HG03159 (cell line): ENCODE measurements at regions not wholly inside any gene's neighbourhood (a gene's known extent, or its start where the extent isn't known, plus 50 kb on each side); places are given as distances from the start of the nearest gene placed in this dataset.
"Not testable (repeated sequence)": the region's sequence is repeated elsewhere in the genome, so short reads cannot be mapped to it uniquely, and the experiment has no call there.

Source experiments
- ATAC-seq: cut with Tn5 transposase; IDR thresholded peaks from one replicate; pipeline ENCODE4 v1.9.1; 2021; ENCODE audit warnings: mild to moderate bottlenecking, moderate library complexity; ENCODE audit not compliant: unreplicated experiment

- not testable (repeated sequence) for ATAC-seq
These were observed 111.5 kb upstream of the MRPS22 start for GRCh38 chr3:139232341-139232740.

- ATAC-seq, result no peak
These were observed 109.3 kb upstream of the MRPS22 start for GRCh38 chr3:139234491-139234890.

DNA sequence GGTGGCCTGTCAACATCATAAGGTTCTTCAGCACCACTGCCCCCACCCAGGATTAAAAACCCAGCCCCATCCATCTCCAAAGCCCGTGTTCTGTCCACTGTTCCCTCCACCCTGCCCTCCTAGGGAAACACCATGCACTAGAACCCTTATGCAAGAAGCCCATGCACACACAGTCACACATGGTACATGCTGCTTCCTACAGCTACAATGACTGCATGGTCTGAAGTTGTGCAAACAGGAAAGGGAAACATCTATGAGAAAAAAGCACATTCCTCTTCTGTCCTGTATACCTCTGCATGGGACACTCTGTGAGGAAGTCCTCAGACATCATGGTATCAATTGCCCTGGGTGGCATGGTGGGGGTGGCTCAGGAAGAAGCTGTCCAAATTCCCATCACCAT lies 108.6 kb upstream of the MRPS22 start:
- ATAC-seq, result no peak

DNA sequence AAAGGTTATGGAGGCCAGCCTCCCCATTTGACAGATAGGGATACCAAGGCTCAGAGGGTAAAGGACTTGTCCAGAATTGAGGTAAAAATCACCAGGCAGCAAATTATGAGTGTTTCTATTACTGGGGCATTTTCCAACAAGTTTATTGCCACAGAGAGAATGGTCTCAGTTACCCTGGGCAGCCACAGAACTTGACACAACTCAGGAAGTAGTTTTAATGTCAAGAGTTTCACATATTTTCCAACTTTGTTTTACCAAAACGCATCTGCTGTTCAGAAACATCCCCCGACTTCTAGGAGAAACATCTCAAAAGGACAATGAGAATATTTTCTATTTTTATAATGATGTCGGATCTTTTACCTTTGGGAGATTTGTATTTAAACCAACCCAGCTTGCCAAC lies 107.5 kb upstream of the MRPS22 start:
- no peak for ATAC-seq

DNA sequence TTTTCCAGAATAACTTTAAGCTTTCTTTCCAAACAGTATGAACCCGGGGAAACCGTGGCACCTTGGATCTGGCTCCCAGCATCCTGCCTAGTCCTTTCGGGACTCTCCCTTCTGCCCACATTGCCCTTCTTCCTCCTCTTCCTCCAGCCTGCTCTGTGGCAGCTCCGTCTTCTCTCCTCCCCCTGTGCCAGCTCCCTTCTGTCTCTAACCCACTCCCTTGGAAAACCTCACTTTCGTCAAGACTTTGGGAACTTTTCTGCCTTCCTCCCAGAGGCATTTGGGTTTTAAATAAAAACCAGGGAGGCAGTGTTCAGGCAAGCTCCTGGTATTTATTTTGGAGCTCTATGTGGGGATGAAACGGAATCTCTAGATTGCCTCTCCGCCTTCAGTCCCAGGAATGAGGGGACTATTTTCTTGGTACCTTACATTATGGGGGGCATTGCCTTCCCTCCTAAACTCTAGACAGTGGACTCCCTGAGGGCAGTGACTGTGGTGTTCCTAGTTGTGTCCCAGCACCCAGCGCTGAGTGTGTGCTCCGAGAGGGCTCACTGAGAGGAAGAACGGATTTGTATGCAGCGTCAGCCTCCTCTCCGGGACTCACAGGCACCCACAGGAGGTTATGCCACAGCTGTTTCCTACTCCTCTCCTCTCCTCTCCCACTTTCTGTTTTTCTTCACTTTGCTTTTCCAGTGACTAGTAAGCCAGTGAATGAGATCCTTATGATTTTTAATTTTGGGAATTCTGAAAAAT lies 105.4 kb upstream of the MRPS22 start:
- ATAC-seq, result no peak

- no peak for ATAC-seq
These were observed 104.3 kb upstream of the MRPS22 start for GRCh38 chr3:139239550-139239949.

DNA sequence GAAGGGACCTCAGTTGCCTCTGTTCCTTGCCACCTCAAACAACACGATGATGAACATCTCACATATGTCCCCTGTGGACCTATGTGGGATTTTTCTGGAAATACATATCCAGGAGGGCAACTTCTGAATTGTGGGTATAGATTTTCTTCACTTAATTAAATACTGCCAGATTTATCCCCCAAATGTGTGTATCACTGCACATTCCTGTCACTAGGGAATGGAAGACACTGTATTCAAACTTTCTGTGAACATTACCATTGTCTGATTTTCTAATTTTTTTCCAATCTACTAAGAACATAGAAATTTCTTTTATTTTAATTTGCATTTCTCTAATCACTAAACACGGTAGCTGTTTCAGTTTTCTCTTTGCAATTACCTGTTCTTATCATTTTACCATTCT lies 102.0 kb upstream of the MRPS22 start:
- ATAC-seq, result no peak

- ATAC-seq, result no peak
These were observed 100.1 kb upstream of the MRPS22 start for GRCh38 chr3:139243710-139244109.

- no peak for ATAC-seq
These were observed 95.1 kb upstream of the MRPS22 start for GRCh38 chr3:139248593-139249255.

DNA sequence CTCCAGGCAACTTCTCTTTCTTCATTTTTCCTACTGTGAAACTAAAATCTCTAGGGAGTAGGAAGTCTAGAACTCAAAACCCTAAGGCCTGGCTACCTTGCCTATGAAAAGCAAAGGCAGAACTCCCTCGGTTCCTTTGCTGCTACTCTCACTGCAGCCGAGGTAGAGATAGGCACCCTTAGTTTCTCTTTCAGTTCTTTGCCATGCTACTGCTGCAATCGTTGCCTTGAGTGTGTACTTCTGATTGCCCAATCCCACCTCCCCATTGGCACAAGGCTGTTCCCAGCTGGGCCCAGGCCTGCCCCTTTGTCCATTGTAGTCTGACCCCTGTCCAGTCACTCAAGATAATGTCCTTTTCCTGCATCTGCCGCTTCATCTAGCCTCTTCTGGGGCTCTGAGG lies 92.3 kb upstream of the MRPS22 start:
- ATAC-seq, result no peak

DNA sequence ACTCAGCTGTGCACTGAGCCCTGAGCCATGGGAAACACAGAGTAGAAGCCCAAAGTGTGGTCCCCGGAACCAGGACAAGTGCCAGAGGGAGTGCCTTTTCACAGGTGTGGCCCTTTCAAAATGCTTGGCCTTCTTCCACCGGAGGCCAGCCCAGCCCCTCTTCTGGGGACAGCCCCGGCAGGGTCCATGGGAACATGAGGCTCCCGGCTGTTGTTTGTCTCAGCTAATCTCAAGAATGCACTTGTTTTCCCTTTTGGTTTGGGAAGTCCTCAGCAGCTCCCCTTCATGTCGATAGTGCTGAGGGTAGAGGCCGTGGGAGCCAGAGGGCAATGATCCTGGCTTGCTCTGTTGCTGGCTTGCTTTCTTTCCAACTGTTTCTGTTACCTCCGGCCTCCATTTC lies 91.1 kb upstream of the MRPS22 start:
- ATAC-seq, result no peak

DNA sequence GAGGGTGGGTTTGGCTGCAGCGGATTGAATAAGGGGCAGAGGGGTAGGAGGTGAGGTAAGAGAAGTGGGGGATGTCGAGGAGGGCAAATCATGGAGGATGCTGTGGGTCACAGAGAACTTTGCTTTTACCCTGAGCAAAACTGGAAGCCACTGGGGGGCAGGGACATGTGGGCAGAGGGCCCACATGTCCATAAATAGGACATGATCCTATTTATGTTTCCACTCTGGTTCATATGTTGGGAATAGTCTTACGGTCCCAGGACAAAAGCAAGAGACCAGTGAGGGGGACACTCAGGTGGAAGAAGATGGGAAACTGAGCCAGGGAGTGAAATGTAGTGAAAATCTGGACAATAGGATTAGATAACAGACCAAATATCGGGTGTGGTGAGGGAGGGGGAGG lies 85.5 kb upstream of the MRPS22 start:
- no peak for ATAC-seq

DNA sequence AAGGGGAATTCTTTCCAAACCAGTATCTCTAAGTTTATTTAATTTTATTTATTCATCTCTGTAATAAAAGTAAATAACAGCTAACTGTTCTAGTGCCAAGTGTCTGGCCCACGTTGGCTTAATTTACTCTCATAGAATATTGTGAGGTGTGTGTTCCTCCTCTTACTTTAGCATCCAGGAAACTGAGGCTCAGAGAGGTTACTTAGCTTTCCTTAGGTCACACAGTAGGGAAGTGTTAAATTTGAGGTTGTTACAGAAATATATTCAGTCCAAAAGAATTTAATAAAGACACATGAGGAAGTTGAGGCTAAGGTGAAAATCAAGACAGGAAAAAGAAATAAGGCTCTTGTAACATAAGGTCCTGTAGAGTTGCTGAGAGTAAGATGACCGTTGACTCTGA lies 84.4 kb upstream of the MRPS22 start:
- ATAC-seq, result no peak

DNA sequence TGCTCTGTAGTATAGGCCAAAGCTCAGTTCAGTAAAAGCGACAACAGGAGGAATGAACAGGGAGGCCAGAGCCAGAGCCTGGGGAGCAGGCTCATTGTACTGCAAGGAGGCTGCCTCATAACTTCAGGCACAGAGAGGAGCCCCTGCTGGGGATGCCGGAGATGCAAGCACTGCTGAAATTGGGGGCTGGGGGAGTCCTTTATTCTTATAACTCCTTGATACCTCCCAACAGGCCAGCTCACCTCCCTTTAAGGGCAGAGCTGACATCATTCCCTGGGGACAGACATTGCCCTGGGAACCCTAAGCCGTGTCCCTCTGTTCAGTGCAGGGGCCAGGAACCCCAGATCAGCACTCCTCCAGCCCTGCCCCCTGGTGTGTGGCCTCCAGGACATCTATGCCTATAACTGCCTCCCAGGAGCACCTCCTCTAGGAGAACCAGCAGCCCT lies 83.8 kb upstream of the MRPS22 start:
- no peak for ATAC-seq

DNA sequence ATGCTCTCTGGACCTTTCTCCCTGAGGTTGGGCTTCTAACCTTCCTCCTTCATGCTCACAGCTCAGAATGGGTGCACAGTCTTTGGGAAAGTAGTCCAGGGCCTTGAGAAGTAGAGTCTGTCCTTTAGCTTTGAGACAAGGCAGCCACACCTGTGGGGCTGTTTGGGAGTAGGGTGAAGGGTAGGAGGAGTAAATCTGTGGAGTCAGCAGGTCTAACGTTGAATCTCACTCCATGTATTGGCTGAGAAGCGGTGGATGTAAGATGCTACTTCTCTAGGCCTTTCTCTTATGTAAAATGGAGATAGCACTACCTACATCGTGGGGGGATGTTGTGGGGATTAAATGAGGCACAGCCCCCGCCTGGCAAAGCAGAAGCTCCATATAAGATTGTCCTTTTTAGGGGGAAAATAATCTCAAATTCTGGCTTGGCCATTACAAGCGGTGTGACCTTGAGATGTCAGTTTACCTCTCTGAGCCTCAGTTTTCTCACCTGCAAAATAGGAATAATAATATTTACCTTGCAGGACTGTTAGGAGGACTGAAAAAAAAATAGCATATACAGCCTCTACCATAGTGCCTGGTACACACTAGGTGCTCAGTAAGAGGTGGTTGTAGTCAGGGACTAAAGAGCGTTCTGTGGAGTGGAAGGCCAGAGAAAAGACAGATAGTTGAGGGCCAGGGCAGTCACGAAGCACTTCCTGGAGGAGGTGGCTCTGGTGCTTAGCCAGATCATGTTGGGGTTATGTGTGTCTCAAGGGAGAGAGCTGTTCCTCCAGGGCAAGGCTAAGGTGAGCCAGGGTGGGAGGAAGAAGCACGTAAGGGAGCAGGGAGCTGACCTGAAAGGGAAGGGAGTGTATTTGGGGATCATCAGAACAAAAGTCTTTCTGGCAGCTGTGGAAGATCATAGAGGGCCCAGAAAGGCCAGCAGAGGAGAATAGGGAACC lies 82.8 kb upstream of the MRPS22 start:
- no peak for ATAC-seq

DNA sequence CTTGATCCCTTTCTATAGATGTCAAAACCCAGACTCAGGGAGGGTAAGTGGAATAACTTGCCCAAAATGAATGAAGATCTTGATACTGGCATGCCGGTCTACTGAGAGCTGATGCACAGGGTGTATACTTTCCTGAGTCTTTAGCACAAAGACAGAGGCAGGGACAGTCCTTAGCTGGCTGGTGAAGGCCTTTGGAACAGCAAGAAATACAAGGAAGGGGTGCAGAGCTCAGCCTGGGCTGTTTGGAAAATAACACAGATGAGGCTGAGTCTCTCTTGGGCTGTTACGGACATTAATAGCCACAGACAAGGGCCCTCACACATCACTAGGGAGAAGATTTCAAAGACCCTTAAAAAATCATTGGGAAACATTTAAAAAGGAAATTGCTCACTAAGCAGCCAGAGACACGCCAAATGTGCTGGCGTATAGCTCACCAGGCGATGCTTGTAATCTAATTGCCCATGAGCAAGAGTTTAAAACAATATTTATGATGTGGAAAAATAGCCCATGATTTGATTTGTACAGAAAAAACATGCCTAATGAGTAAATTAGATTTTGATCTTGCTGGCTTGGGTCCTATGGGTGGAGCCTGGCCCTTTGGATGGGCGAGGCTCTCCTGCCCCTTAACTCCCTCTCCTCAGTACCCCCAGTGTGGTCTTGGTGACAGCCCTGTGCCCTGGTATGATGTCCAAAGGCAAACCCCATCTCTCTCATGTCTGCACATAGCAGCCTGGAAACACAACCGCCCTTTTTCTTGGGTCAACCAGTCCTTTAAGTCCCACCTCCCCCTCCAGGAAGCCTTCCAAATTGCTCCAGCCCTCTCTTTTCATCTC lies 81.8 kb upstream of the MRPS22 start:
- no peak for ATAC-seq

DNA sequence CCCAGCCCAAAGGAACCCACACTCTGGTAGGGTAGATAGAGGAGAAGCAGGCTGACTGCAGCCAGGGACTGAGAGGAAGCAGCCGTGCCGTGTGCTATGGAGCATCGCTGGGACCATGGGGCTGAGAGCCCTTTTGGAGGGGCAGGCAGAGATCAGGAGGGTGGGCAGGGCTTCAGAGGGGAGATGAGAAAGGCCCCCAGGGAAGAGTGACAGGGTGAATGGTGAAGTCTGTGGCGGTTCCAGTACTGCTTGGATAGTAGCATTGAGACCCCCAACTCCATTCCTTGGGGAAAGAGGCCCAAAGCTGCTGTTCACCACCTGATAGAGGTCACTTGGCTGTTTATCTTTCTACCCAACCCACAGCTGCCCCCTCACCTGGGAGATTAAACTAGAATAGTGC lies 80.0 kb upstream of the MRPS22 start:
- no peak for ATAC-seq

DNA sequence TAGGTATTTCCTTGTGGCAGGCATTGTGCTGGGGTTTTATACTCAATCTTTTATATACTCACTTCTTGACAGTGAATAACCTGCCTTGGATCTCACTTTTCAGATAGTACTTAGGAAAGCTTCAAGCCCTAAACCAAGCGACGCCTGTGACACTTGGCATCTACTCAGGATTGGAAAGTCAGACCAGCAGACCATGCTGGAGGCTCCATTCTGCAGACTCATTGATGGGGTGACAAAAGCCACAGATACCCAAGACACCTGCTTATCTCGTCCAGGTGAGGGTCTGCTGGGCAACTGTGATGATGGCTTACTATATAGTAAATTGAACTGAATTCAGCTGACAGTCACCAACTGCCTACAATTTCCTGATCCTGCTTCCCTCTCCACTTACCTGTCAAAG lies 79.4 kb upstream of the MRPS22 start:
- ATAC-seq, result no peak

DNA sequence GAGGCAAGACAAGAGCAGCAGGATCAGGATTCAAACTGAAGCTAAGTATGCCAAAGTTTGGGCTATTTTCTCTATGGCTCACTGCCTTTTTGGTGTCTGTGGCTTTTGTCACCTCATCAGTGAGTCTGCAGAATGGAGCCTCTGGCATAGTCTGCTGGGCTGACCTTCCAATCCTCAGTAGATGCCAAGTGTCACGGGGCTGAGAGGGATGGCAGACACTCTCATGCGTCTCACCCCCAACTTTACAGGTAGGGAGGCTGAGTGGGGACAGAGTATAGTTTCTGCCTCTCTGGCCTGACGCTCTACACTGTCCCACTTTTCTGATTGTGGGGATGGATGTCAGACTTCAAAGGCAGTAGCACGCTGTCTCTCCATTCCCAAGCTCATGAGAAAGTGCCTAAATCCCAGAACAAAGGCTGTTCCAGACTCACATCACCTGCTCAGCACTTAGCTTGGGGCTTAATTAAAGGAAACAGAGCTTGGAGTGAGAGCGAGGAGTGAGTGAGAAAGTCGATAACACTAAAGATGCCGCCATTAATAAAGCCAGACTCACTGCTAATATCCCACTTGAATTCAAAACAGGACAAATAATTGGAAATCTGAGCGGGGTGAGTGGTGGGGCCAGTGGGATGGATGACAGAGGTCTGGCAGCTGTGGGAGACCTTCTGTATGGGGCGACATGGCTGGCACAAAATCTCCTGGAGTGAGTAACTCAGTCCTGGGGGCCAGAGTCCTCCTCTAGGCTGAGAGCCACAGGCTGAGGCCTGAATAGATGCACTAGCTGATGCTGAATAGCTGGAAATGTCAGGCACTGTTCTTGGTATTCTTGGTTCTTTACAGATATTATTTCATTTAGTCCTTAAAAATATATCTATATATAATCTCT lies 78.4 kb upstream of the MRPS22 start:
- no peak for ATAC-seq
